ENCODE measurements at regions not wholly inside any gene's neighbourhood (a gene's known extent, or its start where the extent isn't known, plus 50 kb on each side); places are given as distances from the start of the nearest gene placed in this dataset.

GRCh38 chr9:86757382-86757720 is 190.0 kb downstream of the GAS1 start:
- no peak overlapping the region for H3K27ac ChIP-seq (ENCODE audit: low read length in 2 of 2)
- no peaks in the 10 kb centered on the region for H4K20me1 ChIP-seq (ENCODE audit: control insufficient read depth, insufficient read depth, low read length, poor library complexity, severe bottlenecking)
- H3K9ac ChIP-seq (ENCODE audit: low read length), result no peak overlapping the region
- H3K79me2 ChIP-seq (ENCODE audit: control insufficient read depth, insufficient read depth, low read length), result no peaks in the 10 kb centered on the region
- 78% methylated on average over 1 of the region's 1 CpG for WGBS (ENCODE audit: insufficient coverage)
- no peaks in the 10 kb centered on the region for H3K9me3 ChIP-seq (ENCODE audit: control extremely low read depth in 1 of 3, control insufficient read depth in 2 of 3, insufficient read depth in 1 of 3, low read length in 2 of 3)
- no peak for ATAC-seq (ENCODE audit: low read depth)
- no peak overlapping the region for H3K4me3 ChIP-seq (ENCODE audit: control extremely low read depth in 1 of 5, extremely low read depth in 1 of 5, insufficient read depth in 1 of 5, low read depth in 2 of 5, low read length in 4 of 5)
- no peaks in the 10 kb centered on the region for H3K4me1 ChIP-seq (ENCODE audit: control insufficient read depth in 2 of 2, insufficient read depth in 2 of 2, low read length in 2 of 2)
- Mint-ChIP-seq H3K27me3 (no peaks in the 10 kb centered on the region), H3K9me3 (ENCODE audit: insufficient read depth) (peaks cover 2% of the 10 kb centered on the region), H3K4me1 (no peaks in the 10 kb centered on the region), H3K27ac (no peak overlapping the region), H3K4me3 (no peak overlapping the region)
- no peaks in the 10 kb centered on the region for H3K27me3 ChIP-seq (replicated peaks in 1 of 4; ENCODE audit: control extremely low read depth in 1 of 4, control insufficient read depth in 3 of 4, insufficient read depth in 4 of 4, low read length in 3 of 4)
- intact Hi-C loops (cut with micrococcal nuclease), result no loop called here
- no peaks in the 10 kb centered on the region for H3K36me3 ChIP-seq (replicated peaks in 1 of 2; ENCODE audit: control extremely low read depth in 1 of 2, control insufficient read depth in 1 of 2, extremely low read depth in 1 of 2, insufficient read depth in 2 of 2, low read length in 1 of 2)
- H3K4me2 ChIP-seq (replicated peaks; ENCODE audit: low read depth, low read length, poor library complexity, severe bottlenecking), result no peak overlapping the region
- TF ChIP-seq EZH2 (IDR thresholded peaks at IDR 0.05; ENCODE audit: borderline replicate concordance, insufficient read depth, low read depth, low read length, poor library complexity, severe bottlenecking), result no peak
- TF ChIP-seq, protein P1, sequence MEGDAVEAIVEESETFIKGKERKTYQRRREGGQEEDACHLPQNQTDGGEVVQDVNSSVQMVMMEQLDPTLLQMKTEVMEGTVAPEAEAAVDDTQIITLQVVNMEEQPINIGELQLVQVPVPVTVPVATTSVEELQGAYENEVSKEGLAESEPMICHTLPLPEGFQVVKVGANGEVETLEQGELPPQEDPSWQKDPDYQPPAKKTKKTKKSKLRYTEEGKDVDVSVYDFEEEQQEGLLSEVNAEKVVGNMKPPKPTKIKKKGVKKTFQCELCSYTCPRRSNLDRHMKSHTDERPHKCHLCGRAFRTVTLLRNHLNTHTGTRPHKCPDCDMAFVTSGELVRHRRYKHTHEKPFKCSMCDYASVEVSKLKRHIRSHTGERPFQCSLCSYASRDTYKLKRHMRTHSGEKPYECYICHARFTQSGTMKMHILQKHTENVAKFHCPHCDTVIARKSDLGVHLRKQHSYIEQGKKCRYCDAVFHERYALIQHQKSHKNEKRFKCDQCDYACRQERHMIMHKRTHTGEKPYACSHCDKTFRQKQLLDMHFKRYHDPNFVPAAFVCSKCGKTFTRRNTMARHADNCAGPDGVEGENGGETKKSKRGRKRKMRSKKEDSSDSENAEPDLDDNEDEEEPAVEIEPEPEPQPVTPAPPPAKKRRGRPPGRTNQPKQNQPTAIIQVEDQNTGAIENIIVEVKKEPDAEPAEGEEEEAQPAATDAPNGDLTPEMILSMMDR (IDR thresholded peaks at IDR 0.05), result no peak
- CTCF ChIA-PET, result no interaction called here
- no peak for DNase-seq
- POLR2A ChIA-PET, result no interaction called here
- no peak overlapping the region for H2AFZ ChIP-seq (ENCODE audit: insufficient read depth, low read depth, low read length, poor library complexity, severe bottlenecking)

- CTCF ChIA-PET, result no interaction called here
- POLR2A ChIA-PET, result no interaction called here
- TF ChIP-seq EZH2 (IDR thresholded peaks at IDR 0.05; ENCODE audit: borderline replicate concordance, insufficient read depth, low read depth, low read length, poor library complexity, severe bottlenecking), result no peak
- TF ChIP-seq, protein P1 (IDR thresholded peaks at IDR 0.05), result no peak
- Histone ChIP-seq H3K9ac (ENCODE audit: low read length) (no peak overlapping the region), H3K27ac (ENCODE audit: low read length in 2 of 2) (no peak overlapping the region), H3K9me3 (ENCODE audit: control extremely low read depth in 1 of 3, control insufficient read depth in 2 of 3, insufficient read depth in 1 of 3, low read length in 2 of 3) (no peaks in the 10 kb centered on the region), H3K4me1 (ENCODE audit: control insufficient read depth in 2 of 2, insufficient read depth in 2 of 2, low read length in 2 of 2) (no peaks in the 10 kb centered on the region), H4K20me1 (ENCODE audit: control insufficient read depth, insufficient read depth, low read length, poor library complexity, severe bottlenecking) (no peaks in the 10 kb centered on the region), H3K4me3 (ENCODE audit: control extremely low read depth in 1 of 5, extremely low read depth in 1 of 5, insufficient read depth in 1 of 5, low read depth in 2 of 5, low read length in 4 of 5) (no peak overlapping the region), H3K79me2 (ENCODE audit: control insufficient read depth, insufficient read depth, low read length) (no peaks in the 10 kb centered on the region), H3K36me3 (replicated peaks in 1 of 2; ENCODE audit: control extremely low read depth in 1 of 2, control insufficient read depth in 1 of 2, extremely low read depth in 1 of 2, insufficient read depth in 2 of 2, low read length in 1 of 2) (no peaks in the 10 kb centered on the region), H2AFZ (ENCODE audit: insufficient read depth, low read depth, low read length, poor library complexity, severe bottlenecking) (no peak overlapping the region), H3K4me2 (replicated peaks; ENCODE audit: low read depth, low read length, poor library complexity, severe bottlenecking) (no peak overlapping the region), H3K27me3 (replicated peaks in 1 of 4; ENCODE audit: control extremely low read depth in 1 of 4, control insufficient read depth in 3 of 4, insufficient read depth in 4 of 4, low read length in 3 of 4) (no peaks in the 10 kb centered on the region)
- Mint-ChIP-seq H3K27me3 (no peaks in the 10 kb centered on the region), H3K27ac (no peak overlapping the region), H3K9me3 (ENCODE audit: insufficient read depth) (peaks cover 2% of the 10 kb centered on the region), H3K4me3 (no peak overlapping the region), H3K4me1 (no peaks in the 10 kb centered on the region)
- intact Hi-C loops (cut with micrococcal nuclease), result no loop called here
- WGBS (ENCODE audit: insufficient coverage), result 89% methylated on average over 14 of the region's 18 CpGs
- ATAC-seq (ENCODE audit: low read depth) (no peak), DNase-seq (no peak)
Observed at GRCh38 chr9:86756576-86757381, 190.5 kb downstream of the GAS1 start.
